GM12801 (cell line): ENCODE measurements at regions not wholly inside any gene's neighbourhood (a gene's known extent, or its start where the extent isn't known, plus 50 kb on each side); places are given as distances from the start of the nearest gene placed in this dataset.

ENCODE experiments used
- TF ChIP-seq, protein P1 (sequence below): IDR thresholded peaks from one replicate; pipeline ENCODE4 v1.5.1; 2011; ENCODE audit warnings: control low read depth; ENCODE audit not compliant: insufficient read length; ENCODE audit errors: extremely low read depth

DNA sequence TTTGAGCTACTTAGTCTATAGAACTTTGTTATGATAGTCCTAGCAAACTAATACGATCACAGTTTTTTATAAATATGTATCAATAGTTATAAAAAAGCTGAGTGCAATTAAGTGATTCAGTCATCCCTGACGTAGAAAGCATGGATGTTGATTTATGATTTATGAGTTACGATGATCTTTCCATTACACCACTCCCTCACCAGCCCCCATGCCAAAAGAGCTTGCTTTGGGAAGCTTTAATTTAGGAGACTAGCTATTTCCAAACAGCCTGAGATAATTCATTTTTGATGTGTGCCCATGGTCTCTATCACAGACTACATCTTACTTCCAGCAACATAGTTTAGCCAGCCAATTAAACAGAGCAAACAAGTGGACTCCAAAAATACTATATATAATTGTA is 256.8 kb downstream of the GABRG2 start:
- TF ChIP-seq, protein P1, sequence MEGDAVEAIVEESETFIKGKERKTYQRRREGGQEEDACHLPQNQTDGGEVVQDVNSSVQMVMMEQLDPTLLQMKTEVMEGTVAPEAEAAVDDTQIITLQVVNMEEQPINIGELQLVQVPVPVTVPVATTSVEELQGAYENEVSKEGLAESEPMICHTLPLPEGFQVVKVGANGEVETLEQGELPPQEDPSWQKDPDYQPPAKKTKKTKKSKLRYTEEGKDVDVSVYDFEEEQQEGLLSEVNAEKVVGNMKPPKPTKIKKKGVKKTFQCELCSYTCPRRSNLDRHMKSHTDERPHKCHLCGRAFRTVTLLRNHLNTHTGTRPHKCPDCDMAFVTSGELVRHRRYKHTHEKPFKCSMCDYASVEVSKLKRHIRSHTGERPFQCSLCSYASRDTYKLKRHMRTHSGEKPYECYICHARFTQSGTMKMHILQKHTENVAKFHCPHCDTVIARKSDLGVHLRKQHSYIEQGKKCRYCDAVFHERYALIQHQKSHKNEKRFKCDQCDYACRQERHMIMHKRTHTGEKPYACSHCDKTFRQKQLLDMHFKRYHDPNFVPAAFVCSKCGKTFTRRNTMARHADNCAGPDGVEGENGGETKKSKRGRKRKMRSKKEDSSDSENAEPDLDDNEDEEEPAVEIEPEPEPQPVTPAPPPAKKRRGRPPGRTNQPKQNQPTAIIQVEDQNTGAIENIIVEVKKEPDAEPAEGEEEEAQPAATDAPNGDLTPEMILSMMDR: no peak

DNA sequence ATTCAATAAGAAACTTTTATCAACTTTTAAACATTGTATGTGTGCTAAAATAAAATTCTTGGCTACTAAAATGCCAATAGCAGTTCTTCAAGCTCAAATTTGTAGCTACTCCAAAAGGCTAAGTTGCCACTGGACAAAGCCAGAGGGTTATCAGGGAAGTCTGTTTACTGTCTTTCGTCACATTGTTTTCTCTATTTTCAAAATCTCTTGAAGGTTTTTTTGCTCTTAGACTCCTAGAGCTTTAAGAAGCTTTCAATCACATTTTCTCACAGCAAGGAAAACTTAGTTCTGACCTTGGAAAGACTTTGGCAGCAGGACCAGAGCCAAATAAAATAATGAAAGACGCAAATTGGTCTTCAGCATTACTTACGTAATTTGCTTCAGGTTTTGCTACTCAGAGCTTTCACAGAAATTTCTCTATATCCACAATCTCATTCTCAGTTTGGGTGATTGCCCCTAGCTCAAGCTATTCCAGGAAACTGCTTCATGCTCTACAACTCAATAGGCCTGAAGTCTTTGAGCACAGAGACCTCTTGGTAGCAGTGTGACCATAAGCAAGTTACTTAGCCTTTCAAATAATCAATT is 257.7 kb downstream of the GABRG2 start:
- TF ChIP-seq, protein P1: no peak

DNA sequence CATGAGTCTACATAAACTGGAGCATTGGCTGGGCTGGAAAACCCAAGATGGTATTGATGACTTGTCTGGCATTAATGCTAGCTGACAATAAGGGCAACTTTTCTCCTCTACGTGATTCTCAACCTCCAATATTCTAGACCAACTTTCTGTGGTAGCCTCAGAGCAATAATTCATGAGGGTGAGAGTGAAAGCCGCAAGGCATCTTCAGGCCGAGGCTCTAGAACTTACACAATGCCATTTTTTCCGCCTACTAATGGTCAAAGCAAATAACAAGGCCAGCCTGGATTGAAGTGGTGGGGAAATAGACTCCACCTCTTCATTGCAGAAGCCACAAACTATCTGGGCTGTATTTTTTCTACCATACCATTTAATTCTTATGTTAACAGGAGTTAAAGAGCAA is 267.4 kb downstream of the GABRG2 start:
- TF ChIP-seq, protein P1: no peak

DNA sequence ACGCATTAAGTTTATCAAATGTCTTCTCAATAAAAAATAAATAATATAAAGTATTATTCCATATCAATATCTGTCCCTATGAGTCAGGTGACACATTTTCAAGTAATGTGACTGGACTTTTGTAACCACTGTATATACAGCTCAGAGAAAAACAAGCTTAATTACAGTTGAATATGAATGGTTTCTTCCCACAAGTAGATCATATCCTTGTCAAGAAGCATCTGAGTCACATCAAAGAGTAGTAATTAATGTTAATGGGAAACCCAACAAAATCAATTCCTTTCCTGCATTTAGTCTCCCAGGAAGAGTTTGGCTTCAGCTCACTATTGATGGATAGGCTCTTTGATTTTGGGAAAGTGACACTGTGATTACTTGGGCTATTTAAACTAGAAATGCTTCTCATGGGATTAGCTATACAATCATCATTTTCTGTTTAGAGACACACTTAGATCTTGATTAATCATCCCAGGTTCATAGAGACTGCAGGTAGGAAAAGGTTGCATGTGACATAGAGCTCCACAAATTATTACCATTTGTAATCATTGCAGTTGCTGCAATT is 292.9 kb downstream of the GABRG2 start:
- TF ChIP-seq, protein P1: no peak

DNA sequence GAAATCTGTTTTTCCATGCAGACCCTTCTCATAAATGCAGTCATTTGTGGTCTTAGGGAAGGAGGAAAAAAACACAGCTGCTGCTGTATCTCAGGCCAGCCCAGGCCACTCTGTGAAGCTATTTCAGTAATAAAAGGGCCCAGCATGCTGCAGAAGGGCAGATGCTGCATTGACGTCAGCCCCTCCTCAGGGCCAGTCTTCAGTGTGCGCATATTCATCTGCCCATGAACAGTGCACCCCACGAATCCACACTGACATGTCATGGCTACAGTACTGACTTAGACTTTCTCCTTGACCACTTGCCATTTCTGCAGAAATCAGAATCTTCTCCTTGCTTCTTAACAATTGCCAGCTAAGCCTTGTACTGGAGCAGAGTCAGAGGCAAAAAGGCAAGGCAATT is 304.7 kb downstream of the GABRG2 start:
- TF ChIP-seq, protein P1: no peak

DNA sequence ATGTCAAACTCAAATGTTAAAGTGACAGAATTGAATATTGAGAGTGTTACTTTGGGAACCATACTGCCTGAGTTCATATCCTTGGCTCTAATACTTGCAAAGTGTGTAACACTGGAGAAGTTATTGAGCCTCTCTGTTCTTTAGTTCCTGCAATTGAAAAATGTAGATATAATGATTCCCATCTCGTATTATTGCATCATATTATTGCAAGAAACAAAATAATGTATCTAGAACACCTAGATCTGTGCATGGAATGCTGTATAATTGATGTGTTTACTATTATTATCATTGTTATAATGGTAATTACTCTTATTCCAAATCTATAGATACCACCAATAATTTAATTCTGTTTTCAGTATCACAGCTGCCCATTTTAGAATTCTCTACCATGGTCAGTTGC is 310.3 kb downstream of the GABRG2 start:
- TF ChIP-seq, protein P1: no peak

DNA sequence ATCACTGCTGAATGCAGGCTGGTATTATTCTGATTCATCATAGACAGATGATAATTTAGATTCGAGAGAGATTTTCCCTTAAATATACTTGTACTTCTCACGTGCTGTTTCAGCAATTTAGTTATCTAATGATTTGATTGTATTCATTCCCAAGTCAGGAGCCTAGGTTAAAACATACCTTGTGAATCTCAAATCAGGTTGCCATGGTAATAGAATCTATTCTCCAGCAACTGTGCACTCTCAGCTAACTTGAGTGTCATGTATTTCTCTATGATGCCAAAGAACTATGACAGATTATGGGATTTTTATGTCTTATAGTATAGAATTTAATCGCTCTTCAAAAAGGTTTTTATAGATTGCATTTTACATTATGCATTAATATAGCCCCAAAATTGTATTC is 315.3 kb downstream of the GABRG2 start:
- TF ChIP-seq, protein P1: no peak

DNA sequence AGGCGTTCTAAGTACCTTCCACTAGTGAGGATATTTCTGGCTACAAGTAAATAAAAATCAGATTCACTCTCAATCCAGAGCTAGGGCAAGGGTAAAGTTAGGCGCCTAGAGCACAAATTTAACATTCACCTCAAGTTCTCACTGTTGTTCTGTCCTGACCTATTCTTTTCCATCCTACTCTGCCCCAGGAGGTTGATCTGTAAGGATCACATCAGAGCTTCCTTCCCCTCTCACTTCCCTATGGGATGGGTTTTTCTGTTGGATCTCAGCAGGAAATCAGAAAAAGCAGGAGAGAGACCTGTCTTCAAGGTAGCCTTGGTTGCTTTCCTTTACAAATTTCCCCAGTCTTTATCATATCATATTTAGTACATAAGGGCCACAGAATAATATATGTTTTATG is 316.7 kb downstream of the GABRG2 start:
- TF ChIP-seq, protein P1: no peak
